ENCODE measurements at regions not wholly inside any gene's neighbourhood (a gene's known extent, or its start where the extent isn't known, plus 50 kb on each side); places are given as distances from the start of the nearest gene placed in this dataset.

DNA sequence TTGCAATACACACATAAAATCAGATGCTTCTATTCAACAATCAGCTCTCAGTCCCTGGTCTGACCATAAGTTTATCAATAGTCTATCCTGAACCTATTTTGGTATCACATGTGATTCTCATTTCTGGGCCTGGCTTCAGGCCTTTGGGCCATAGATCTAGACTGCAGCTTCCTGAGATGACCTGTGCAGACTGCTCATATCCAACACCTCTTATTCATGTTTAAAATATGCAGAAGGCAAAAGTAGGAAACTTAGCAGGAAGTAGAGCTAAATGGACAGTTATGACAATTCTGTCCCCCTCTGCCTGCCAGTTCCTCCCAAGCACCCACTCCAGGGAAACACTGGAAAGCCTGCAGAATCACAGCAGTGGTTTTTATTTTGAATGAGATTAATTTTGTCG lies 53.3 kb downstream of the C7orf25 start:
- TF ChIP-seq, protein P1, sequence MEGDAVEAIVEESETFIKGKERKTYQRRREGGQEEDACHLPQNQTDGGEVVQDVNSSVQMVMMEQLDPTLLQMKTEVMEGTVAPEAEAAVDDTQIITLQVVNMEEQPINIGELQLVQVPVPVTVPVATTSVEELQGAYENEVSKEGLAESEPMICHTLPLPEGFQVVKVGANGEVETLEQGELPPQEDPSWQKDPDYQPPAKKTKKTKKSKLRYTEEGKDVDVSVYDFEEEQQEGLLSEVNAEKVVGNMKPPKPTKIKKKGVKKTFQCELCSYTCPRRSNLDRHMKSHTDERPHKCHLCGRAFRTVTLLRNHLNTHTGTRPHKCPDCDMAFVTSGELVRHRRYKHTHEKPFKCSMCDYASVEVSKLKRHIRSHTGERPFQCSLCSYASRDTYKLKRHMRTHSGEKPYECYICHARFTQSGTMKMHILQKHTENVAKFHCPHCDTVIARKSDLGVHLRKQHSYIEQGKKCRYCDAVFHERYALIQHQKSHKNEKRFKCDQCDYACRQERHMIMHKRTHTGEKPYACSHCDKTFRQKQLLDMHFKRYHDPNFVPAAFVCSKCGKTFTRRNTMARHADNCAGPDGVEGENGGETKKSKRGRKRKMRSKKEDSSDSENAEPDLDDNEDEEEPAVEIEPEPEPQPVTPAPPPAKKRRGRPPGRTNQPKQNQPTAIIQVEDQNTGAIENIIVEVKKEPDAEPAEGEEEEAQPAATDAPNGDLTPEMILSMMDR (IDR thresholded peaks at IDR 0.05; ENCODE audit: insufficient read depth, low read length, poor library complexity, severe bottlenecking): no peak
- Histone ChIP-seq H3K27me3 (ENCODE audit: control insufficient read depth, insufficient read depth, low read length) (no peaks in the 10 kb centered on the region), H3K36me3 (ENCODE audit: control insufficient read depth, insufficient read depth, low read length) (no peaks in the 10 kb centered on the region), H3K4me3 (ENCODE audit: low read depth, low read length) (no peak overlapping the region)
- DNase-seq (ENCODE audit: low read depth): no peak

DNA sequence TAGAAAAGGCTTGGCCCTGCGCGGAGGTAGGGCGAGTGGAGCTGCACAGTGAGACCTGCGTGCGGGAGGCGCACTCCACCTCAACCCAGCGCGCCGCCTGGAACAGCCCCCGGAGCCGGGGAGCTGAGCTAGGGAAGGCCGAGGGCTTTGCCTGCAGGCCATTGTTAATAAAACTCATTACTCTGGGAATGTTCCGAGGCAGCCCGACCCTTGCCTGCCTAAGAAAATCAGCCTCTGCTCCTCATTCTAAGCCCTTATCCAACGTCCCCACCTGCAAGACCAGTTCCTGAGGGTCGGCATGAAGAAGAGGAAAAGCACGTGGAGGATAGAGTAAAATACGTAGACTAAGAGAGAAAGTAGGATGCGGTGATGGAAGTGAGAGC lies 55.3 kb downstream of the C7orf25 start:
- peak overlapping the region; percentile 58 for H3K4me3 ChIP-seq (ENCODE audit: low read depth, low read length)
- TF ChIP-seq, protein P1 (IDR thresholded peaks at IDR 0.05; ENCODE audit: insufficient read depth, low read length, poor library complexity, severe bottlenecking): no peak
- no peaks in the 10 kb centered on the region for H3K36me3 ChIP-seq (ENCODE audit: control insufficient read depth, insufficient read depth, low read length)
- H3K27me3 ChIP-seq (ENCODE audit: control insufficient read depth, insufficient read depth, low read length): no peaks in the 10 kb centered on the region
- no peak for DNase-seq (ENCODE audit: low read depth)

DNA sequence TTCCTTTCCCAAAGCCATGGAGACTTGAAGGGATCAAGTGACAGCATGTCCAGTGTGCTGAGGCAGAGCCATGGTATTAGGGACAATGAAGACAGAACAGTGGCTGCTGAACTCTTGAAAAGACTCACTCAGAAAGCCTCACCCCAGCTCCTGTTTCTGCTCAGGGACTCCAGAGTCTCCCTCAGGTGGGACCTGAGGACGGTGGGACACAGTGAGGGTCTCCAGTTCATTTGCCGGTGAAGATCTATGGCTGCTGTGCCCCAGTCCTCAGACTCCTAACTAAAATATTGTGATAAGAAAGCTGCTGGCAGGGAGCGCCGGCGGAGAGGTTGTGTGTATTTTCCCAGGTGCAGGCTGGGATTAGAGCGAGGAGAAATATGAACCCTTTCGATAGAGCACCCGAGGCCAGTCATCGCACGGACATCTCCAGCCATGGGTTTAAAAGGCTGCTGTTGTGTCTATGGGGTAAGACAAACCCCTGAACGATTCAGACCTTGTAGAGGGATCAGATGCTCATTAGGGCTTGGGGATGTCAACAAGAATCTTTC lies 57.2 kb downstream of the C7orf25 start:
- Histone ChIP-seq H3K27me3 (ENCODE audit: control insufficient read depth, insufficient read depth, low read length) (no peaks in the 10 kb centered on the region), H3K36me3 (ENCODE audit: control insufficient read depth, insufficient read depth, low read length) (no peaks in the 10 kb centered on the region), H3K4me3 (ENCODE audit: low read depth, low read length) (no peak overlapping the region)
- TF ChIP-seq, protein P1 (IDR thresholded peaks at IDR 0.05; ENCODE audit: insufficient read depth, low read length, poor library complexity, severe bottlenecking): no peak
- no peak for DNase-seq (ENCODE audit: low read depth)

DNA sequence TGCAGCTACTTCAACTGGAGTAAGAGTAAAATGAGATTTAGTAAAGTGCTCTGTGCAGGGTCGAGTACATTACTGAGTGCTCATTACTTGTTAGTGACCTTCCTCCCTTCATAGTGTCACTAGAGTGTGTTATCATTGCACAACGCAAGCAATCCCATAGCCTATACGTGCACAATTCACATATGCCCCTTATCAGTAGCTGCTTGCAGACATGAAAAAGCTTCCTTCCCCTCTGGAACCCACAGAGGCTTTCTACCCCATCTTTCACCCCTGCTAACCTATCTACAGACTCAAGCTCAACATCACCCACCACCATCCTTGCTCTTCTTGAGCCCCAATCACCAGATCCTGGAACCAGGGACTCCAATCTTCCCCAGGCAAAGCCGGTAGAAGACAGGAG lies 59.3 kb downstream of the C7orf25 start:
- Histone ChIP-seq H3K36me3 (ENCODE audit: control insufficient read depth, insufficient read depth, low read length) (no peaks in the 10 kb centered on the region), H3K27me3 (ENCODE audit: control insufficient read depth, insufficient read depth, low read length) (no peaks in the 10 kb centered on the region), H3K4me3 (ENCODE audit: low read depth, low read length) (no peak overlapping the region)
- TF ChIP-seq, protein P1 (IDR thresholded peaks at IDR 0.05; ENCODE audit: insufficient read depth, low read length, poor library complexity, severe bottlenecking): no peak
- no peak for DNase-seq (ENCODE audit: low read depth)

DNA sequence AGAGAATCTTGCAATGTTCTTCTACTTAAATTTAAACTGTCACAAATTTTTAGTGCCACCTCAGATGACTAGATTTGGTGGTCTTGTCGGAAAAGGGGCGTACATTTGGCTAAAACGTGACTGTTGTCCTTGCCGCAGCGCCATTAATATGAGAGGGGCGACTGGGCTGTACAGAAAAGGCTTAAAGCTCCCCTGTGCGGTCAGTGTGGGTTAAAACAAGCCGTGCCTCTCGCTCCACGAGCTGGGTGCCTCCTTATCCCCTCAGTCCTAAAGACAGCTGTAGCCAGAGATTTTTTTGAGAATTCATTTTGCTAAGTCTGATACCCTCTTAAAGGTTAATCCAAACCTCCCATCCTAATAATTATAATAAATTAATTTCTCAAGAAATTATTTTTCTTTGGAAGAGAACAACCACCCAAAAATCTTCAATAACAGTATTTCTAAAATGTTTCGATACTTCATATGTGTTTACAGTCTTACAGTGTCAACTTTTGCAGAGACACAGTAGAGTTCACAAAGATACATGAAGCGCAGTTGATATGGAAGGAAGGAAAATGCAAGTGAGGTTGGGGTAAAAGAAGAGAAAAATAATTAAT lies 68.6 kb downstream of the C7orf25 start:
- no peak overlapping the region for H3K4me3 ChIP-seq (ENCODE audit: low read depth, low read length)
- no peak for DNase-seq (ENCODE audit: low read depth)
- TF ChIP-seq, protein P1 (IDR thresholded peaks at IDR 0.05; ENCODE audit: insufficient read depth, low read length, poor library complexity, severe bottlenecking): peak; percentile 58

DNA sequence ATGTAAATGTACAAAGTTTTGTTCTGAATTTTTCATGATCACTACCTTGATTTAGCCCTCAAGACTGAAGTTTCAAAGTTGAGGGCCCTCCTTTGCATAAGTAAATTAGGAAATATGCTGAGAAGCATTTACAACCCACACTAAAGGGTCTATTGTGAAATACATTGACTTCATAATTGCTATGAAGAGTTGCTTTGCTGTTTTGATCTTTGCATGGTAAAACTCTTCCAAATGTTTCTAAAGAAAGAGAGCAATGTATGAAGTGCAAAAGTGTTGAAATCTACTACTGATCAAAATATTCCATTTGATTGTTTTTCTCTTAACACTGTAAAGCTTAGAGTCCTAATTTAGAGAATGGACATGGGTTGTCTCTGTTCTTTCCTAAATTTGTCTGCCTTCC lies 77.2 kb downstream of the C7orf25 start:
- Histone ChIP-seq H3K4me3 (ENCODE audit: low read depth, low read length) (no peak overlapping the region), H3K36me3 (ENCODE audit: control insufficient read depth, insufficient read depth, low read length) (no peaks in the 10 kb centered on the region), H3K27me3 (ENCODE audit: control insufficient read depth, insufficient read depth, low read length) (no peaks in the 10 kb centered on the region)
- TF ChIP-seq, protein P1 (IDR thresholded peaks at IDR 0.05; ENCODE audit: insufficient read depth, low read length, poor library complexity, severe bottlenecking): no peak
- no peak for DNase-seq (ENCODE audit: low read depth)

More for the DNA sequence above, 68.6 kb downstream of the C7orf25 start:
- no peaks in the 10 kb centered on the region for H3K27me3 ChIP-seq (ENCODE audit: control insufficient read depth, insufficient read depth, low read length)
- no peaks in the 10 kb centered on the region for H3K36me3 ChIP-seq (ENCODE audit: control insufficient read depth, insufficient read depth, low read length)

Measured in kidney epithelial cell (primary cell).